IMR-90 (cell line): ENCODE measurements at regions not wholly inside any gene's neighbourhood (a gene's known extent, or its start where the extent isn't known, plus 50 kb on each side); places are given as distances from the start of the nearest gene placed in this dataset.

ENCODE experiments used
- ATAC-seq: fragments of 200-7000 bp; cut with Tn5 transposase; 2 replicates; pipeline ENCODE4 v1.9.1; 2020; ENCODE audit warnings: low read depth, mild to moderate bottlenecking, moderate library complexity
- BruUV-seq: library from RNA; stranded (reverse); fragments of 400-500 nt; replicated peaks from 2 replicates; lab custom pipeline; 2021; lab: Mats Ljungman, UMichigan
- CTCF ChIA-PET: fragments of 300-600 bp; formaldehyde crosslinking; extraction: SDS; loops from one replicate; lab custom pipeline; 2021; ENCODE audit warnings: antibody characterized with exemption; lab: Yijun Ruan, JAX
- POLR2A ChIA-PET: fragments of 300-600 bp; sonication (Branson Sonifier 250); formaldehyde crosslinking; loops from one replicate; lab custom pipeline; 2022; ENCODE audit warnings: antibody characterized with exemption; ENCODE audit not compliant: unreplicated experiment; lab: Charles Lee
- DNase-seq: peaks from one replicate; pipeline ENCODE4 v3.0.0; 2013
- H2AFZ ChIP-seq: replicated peaks from 2 replicates; pipeline ENCODE3; 2013; ENCODE audit warnings: low read length, mild to moderate bottlenecking; ENCODE audit not compliant: poor library complexity
- H2AK5ac ChIP-seq: 2 replicates; pipeline ENCODE4 v1.6.1; 2013; ENCODE audit warnings: low read depth, low read length, inconsistent platforms
- H2AK9ac ChIP-seq: replicated peaks from 2 replicates; pipeline ENCODE3; 2013; ENCODE audit warnings: mild to moderate bottlenecking, low read depth, low read length, moderate library complexity; ENCODE audit not compliant: poor library complexity
- H2BK120ac ChIP-seq: 2 replicates; pipeline ENCODE4 v1.6.1; 2013; ENCODE audit warnings: low read depth, low read length, inconsistent platforms
- H2BK15ac ChIP-seq: 3 replicates; pipeline ENCODE4 v1.6.1; 2013; ENCODE audit warnings: low read depth, low read length, inconsistent platforms
- H2BK20ac ChIP-seq: 2 replicates; pipeline ENCODE4 v1.6.1; 2013; ENCODE audit warnings: low read depth, mild to moderate bottlenecking, inconsistent platforms, low read length, moderate library complexity
- H2BK5ac ChIP-seq: 2 replicates; pipeline ENCODE4 v1.6.1; 2013; ENCODE audit warnings: mild to moderate bottlenecking, low read depth, low read length, inconsistent platforms; ENCODE audit not compliant: poor library complexity, severe bottlenecking
- H3K14ac ChIP-seq: replicated peaks from 2 replicates; pipeline ENCODE4 v1.6.1; 2013; ENCODE audit warnings: low read depth, low read length, inconsistent platforms
- H3K18ac ChIP-seq: 2 replicates; pipeline ENCODE4 v1.6.1; 2013; ENCODE audit warnings: low read depth, low read length, control low read depth
- H3K23ac ChIP-seq: 2 replicates; pipeline ENCODE4 v1.6.1; 2013; ENCODE audit warnings: low read depth, low read length, inconsistent platforms
- H3K27ac ChIP-seq: 2 replicates; pipeline ENCODE4 v1.5.1; 2013; ENCODE audit warnings: mild to moderate bottlenecking, control low read depth, low read length; ENCODE audit not compliant: insufficient read depth
- H3K27me3 ChIP-seq: 2 replicates; pipeline ENCODE4 v1.6.1; 2013; ENCODE audit warnings: low read length; ENCODE audit not compliant: control insufficient read depth, insufficient read depth
- H3K36me3 ChIP-seq: 2 replicates; pipeline ENCODE4 v1.6.1; 2013; ENCODE audit warnings: low read length, mixed read lengths; ENCODE audit not compliant: control insufficient read depth, insufficient read depth
- H3K4ac ChIP-seq: 2 replicates; pipeline ENCODE4 v1.6.1; 2013; ENCODE audit warnings: low read depth, low read length, inconsistent platforms
- H3K4me1 ChIP-seq: 2 replicates; pipeline ENCODE4 v1.6.1; 2013; ENCODE audit warnings: low read length, mixed read lengths; ENCODE audit not compliant: control insufficient read depth, insufficient read depth
- H3K4me2 ChIP-seq: 2 replicates; pipeline ENCODE4 v1.6.1; 2013; ENCODE audit warnings: low read depth, mild to moderate bottlenecking, control low read depth, low read length, moderate library complexity
- H3K4me3 ChIP-seq: 2 replicates; pipeline ENCODE4 v1.5.1; 2013; ENCODE audit warnings: low read depth, mild to moderate bottlenecking, control low read depth, low read length, moderate library complexity; ENCODE audit not compliant: insufficient read depth
- H3K56ac ChIP-seq: 2 replicates; pipeline ENCODE4 v1.6.1; 2013; ENCODE audit warnings: low read length, inconsistent platforms; ENCODE audit not compliant: insufficient read depth; ENCODE audit errors: extremely low read depth
- H3K79me1 ChIP-seq, 2 experiments: 2 replicates each; pipeline ENCODE4 v1.6.1; 2013; ENCODE audit warnings: low read length in 2 of 2, inconsistent platforms in 1 of 2, low read depth in 1 of 2
- H3K9ac ChIP-seq: 2 replicates; pipeline ENCODE4 v1.6.1; 2013; ENCODE audit warnings: low read depth, low read length, control low read depth
- H3K9me1 ChIP-seq: 2 replicates; pipeline ENCODE4 v1.6.1; 2013; ENCODE audit warnings: low read length, inconsistent platforms; ENCODE audit not compliant: insufficient read depth
- H3K9me3 ChIP-seq: 2 replicates; pipeline ENCODE4 v1.6.1; 2013; ENCODE audit warnings: low read length; ENCODE audit not compliant: control insufficient read depth, insufficient read depth
- H4K20me1 ChIP-seq: 2 replicates; pipeline ENCODE4 v1.6.1; 2013; ENCODE audit warnings: low read length, inconsistent platforms; ENCODE audit not compliant: insufficient read depth
- H4K5ac ChIP-seq: 2 replicates; pipeline ENCODE4 v1.6.1; 2013; ENCODE audit warnings: mild to moderate bottlenecking, low read depth, low read length, control low read depth
- H4K8ac ChIP-seq, 2 experiments: 2 replicates each; pipeline ENCODE4 v1.6.1; 2013; ENCODE audit warnings: low read depth in 2 of 2, low read length in 2 of 2, control low read depth in 1 of 2, inconsistent platforms in 1 of 2
- H4K91ac ChIP-seq: 2 replicates; pipeline ENCODE4 v1.6.1; 2013; ENCODE audit warnings: low read depth, low read length, inconsistent platforms; ENCODE audit not compliant: insufficient read depth
- BHLHE40 ChIP-seq: fragments of 150-350 bp; IDR thresholded peaks from 2 replicates; pipeline ENCODE4 v1.6.1; 2016; ENCODE audit warnings: mild to moderate bottlenecking, low read depth, low read length
- CEBPB ChIP-seq: IDR thresholded peaks from 2 replicates; pipeline ENCODE4 v1.6.1; 2012; ENCODE audit warnings: low read depth, low read length, improper control_type of control experiment
- CHD1 ChIP-seq: IDR thresholded peaks from 2 replicates; pipeline ENCODE4 v1.6.1; 2012; ENCODE audit warnings: low read depth, low read length, improper control_type of control experiment
- CTCF ChIP-seq: conservative IDR thresholded peaks from 2 replicates; pipeline ENCODE4 v1.5.1; 2012; ENCODE audit warnings: mild to moderate bottlenecking, low read depth, low read length, improper control_type of control experiment
- FOS ChIP-seq: fragments of 150-350 bp; IDR thresholded peaks from 2 replicates; pipeline ENCODE4 v1.6.1; 2016; ENCODE audit warnings: low read depth, low read length
- MAFK ChIP-seq: IDR thresholded peaks from 2 replicates; pipeline ENCODE4 v1.6.1; 2012; ENCODE audit warnings: low read depth, low read length, improper control_type of control experiment
- MAZ ChIP-seq: IDR thresholded peaks from 2 replicates; pipeline ENCODE4 v1.6.1; 2012; ENCODE audit warnings: low read depth, mild to moderate bottlenecking, low read length, improper control_type of control experiment, moderate library complexity, borderline replicate concordance
- MXI1 ChIP-seq: IDR thresholded peaks from 2 replicates; pipeline ENCODE4 v1.6.1; 2012; ENCODE audit warnings: low read depth, mild to moderate bottlenecking, low read length, moderate library complexity, borderline replicate concordance
- NFE2L2 ChIP-seq: fragments of 150-350 bp; IDR thresholded peaks from 2 replicates; pipeline ENCODE4 v1.6.1; 2016; ENCODE audit warnings: low read depth, mild to moderate bottlenecking, low read length
- POLR2A ChIP-seq: IDR thresholded peaks from 2 replicates; pipeline ENCODE4 v1.6.1; 2012; ENCODE audit warnings: mild to moderate bottlenecking, low read depth, low read length
- RAD21 ChIP-seq: IDR thresholded peaks from 2 replicates; pipeline ENCODE4 v1.6.1; 2012; ENCODE audit warnings: low read length, improper control_type of control experiment
- RCOR1 ChIP-seq: IDR thresholded peaks from 2 replicates; pipeline ENCODE4 v1.6.1; 2012; ENCODE audit warnings: mild to moderate bottlenecking, low read length, improper control_type of control experiment; ENCODE audit not compliant: insufficient replicate concordance
- RFX5 ChIP-seq: IDR thresholded peaks from 2 replicates; pipeline ENCODE4 v1.8.0; 2012; ENCODE audit warnings: low read depth, mild to moderate bottlenecking, low read length, moderate library complexity
- SMC3 ChIP-seq: fragments of 150-350 bp; IDR thresholded peaks from 2 replicates; pipeline ENCODE4 v1.6.1; 2016; ENCODE audit warnings: low read depth, mild to moderate bottlenecking, antibody characterized with exemption, low read length, moderate library complexity
- dilution Hi-C: fragments of 300-500 bp; cut with HindIII; formaldehyde crosslinking; loops from one replicate; pipeline ENCODE4 v1.14.3; 2018; ENCODE audit warnings: low sequenced_read_pairs; ENCODE audit not compliant: unreplicated experiment
- in situ Hi-C: fragments of 300-500 bp; cut with MboI; formaldehyde crosslinking; loops from 3 replicates; pipeline ENCODE4 v1.14.3; 2019; ENCODE audit warnings: low sequenced_read_pairs, inconsistent platforms, mixed read lengths
- intact Hi-C: fragments of 100-400 bp; cut with micrococcal nuclease; formaldehyde crosslinking; loops from 2 replicates; pipeline ENCODE4 v1.10.0; 2022
- TF ChIP-seq, protein P1 (sequence below): fragments of 150-350 bp; IDR thresholded peaks from 2 replicates; pipeline ENCODE4 v1.6.1; 2017; ENCODE audit warnings: mild to moderate bottlenecking, antibody characterized with exemption, low read length, low read depth
- TF ChIP-seq, protein P2 (sequence below): fragments of 150-350 bp; IDR thresholded peaks from 2 replicates; pipeline ENCODE4 v1.6.1; 2016; ENCODE audit warnings: low read depth, mild to moderate bottlenecking, low read length, moderate library complexity, borderline replicate concordance

- no peak overlapping the region for H2BK15ac ChIP-seq
- intact Hi-C loops (no loop called here), in situ Hi-C loops (no loop called here), dilution Hi-C loops (no loop called here)
- no peak overlapping the region for H2AFZ ChIP-seq
- no peaks in the 10 kb centered on the region for H3K27me3 ChIP-seq
- TF ChIP-seq MAFK (no peak), POLR2A (no peak), FOS (no peak), NFE2L2 (no peak), CEBPB (no peak), RAD21 (no peak), RCOR1 (no peak), SMC3 (no peak), MAZ (no peak), MXI1 (no peak), BHLHE40 (no peak), CHD1 (no peak), RFX5 (no peak), CTCF (no peak)
- TF ChIP-seq, protein P1, sequence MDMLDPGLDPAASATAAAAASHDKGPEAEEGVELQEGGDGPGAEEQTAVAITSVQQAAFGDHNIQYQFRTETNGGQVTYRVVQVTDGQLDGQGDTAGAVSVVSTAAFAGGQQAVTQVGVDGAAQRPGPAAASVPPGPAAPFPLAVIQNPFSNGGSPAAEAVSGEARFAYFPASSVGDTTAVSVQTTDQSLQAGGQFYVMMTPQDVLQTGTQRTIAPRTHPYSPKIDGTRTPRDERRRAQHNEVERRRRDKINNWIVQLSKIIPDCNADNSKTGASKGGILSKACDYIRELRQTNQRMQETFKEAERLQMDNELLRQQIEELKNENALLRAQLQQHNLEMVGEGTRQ, result no peak
- TF ChIP-seq, protein P2, sequence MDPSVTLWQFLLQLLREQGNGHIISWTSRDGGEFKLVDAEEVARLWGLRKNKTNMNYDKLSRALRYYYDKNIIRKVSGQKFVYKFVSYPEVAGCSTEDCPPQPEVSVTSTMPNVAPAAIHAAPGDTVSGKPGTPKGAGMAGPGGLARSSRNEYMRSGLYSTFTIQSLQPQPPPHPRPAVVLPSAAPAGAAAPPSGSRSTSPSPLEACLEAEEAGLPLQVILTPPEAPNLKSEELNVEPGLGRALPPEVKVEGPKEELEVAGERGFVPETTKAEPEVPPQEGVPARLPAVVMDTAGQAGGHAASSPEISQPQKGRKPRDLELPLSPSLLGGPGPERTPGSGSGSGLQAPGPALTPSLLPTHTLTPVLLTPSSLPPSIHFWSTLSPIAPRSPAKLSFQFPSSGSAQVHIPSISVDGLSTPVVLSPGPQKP, result no peak
- DNase-seq, result no peak
- no peak overlapping the region for H2AK5ac ChIP-seq
- no TSS peak for BruUV-seq
- no peak overlapping the region for H4K5ac ChIP-seq
- H3K14ac ChIP-seq, result no peak overlapping the region
- H3K9me1 ChIP-seq, result no peaks in the 10 kb centered on the region
- H3K4ac ChIP-seq, result no peak overlapping the region
- no peak overlapping the region for H3K4me3 ChIP-seq
- H3K9ac ChIP-seq, result no peak overlapping the region
- ATAC-seq, result no peak
- no peak overlapping the region for H2BK5ac ChIP-seq
- H3K36me3 ChIP-seq, result no peaks in the 10 kb centered on the region
- no peaks in the 10 kb centered on the region for H3K79me1 ChIP-seq
- no peak overlapping the region for H3K56ac ChIP-seq
- H4K91ac ChIP-seq, result no peak overlapping the region
- H3K4me2 ChIP-seq, result no peak overlapping the region
- H3K23ac ChIP-seq, result no peak overlapping the region
- ChIA-PET CTCF (no interaction called here), POLR2A (no interaction called here)
- H4K8ac ChIP-seq, result no peak overlapping the region
- no peaks in the 10 kb centered on the region for H4K20me1 ChIP-seq
- no peak overlapping the region for H2BK120ac ChIP-seq
- H3K18ac ChIP-seq, result no peak overlapping the region
- no peak overlapping the region for H2AK9ac ChIP-seq
- H3K9me3 ChIP-seq, result peaks cover 10% of the 10 kb centered on the region; the same call in 1 of the 2 replicates
- no peak overlapping the region for H3K27ac ChIP-seq
- H3K4me1 ChIP-seq, result no peaks in the 10 kb centered on the region
- H2BK20ac ChIP-seq, result no peak overlapping the region
Measured at GRCh38 chr5:165187815-165188214, 1682.4 kb downstream of the MAT2B start.
